Erythroblast (primary cell): ENCODE measurements at regions not wholly inside any gene's neighbourhood (a gene's known extent, or its start where the extent isn't known, plus 50 kb on each side); places are given as distances from the start of the nearest gene placed in this dataset.

Experiments
- GATA1 ChIP-seq: IDR thresholded peaks from 2 replicates; pipeline ENCODE4 v1.6.1; 2011; ENCODE audit warnings: low read depth, mild to moderate bottlenecking, control low read depth, low read length, moderate library complexity
- POLR2A ChIP-seq: IDR thresholded peaks from 2 replicates; pipeline ENCODE4 v1.6.1; 2011; ENCODE audit warnings: mild to moderate bottlenecking, low read length

GRCh38 chr2:74037379-74037860, 52.7 kb downstream of the TET3 start:
- TF ChIP-seq POLR2A (peak; percentile 55), GATA1 (no peak)
